HepG2 (cell line): ENCODE measurements at regions not wholly inside any gene's neighbourhood (a gene's known extent, or its start where the extent isn't known, plus 50 kb on each side); places are given as distances from the start of the nearest gene placed in this dataset.

Experiments used
- CHD4 ChIP-seq: fragments of 200-600 bp; sonication (generic); IDR thresholded peaks from 2 replicates; pipeline ENCODE4 v1.7.0; 2017; ENCODE audit warnings: mild to moderate bottlenecking, low read length, borderline replicate concordance
- CREB3 ChIP-seq: sonication (generic); formaldehyde crosslinking; IDR thresholded peaks from 2 replicates; pipeline ENCODE4 v1.5.0; 2020; ENCODE audit warnings: missing genetic modification reagents
- CREM ChIP-seq, 2 experiments: sonication (generic) in 1 of 2; formaldehyde crosslinking in 1 of 2; IDR thresholded peaks; 2 replicates each; pipeline versions ENCODE4 v1.4.0 to v1.6.1; 2016 to 2020; ENCODE audit warnings: antibody characterized with exemption in 1 of 2, mild to moderate bottlenecking in 1 of 2, missing genetic modification reagents in 1 of 2
- CTCF ChIP-seq: sonication (generic); formaldehyde crosslinking; IDR thresholded peaks from 2 replicates; pipeline ENCODE4 v1.5.0; 2020; ENCODE audit warnings: mild to moderate bottlenecking, missing genetic modification reagents, moderate library complexity
- HES4 ChIP-seq: sonication (generic); formaldehyde crosslinking; IDR thresholded peaks from 2 replicates; pipeline ENCODE4 v1.9.0; 2021; ENCODE audit warnings: mild to moderate bottlenecking, missing genetic modification reagents, borderline replicate concordance
- RFX5 ChIP-seq: IDR thresholded peaks from 2 replicates; pipeline ENCODE4 v1.6.1; 2011; ENCODE audit warnings: low read depth, low read length, improper control_type of control experiment
- ZNF569 ChIP-seq: sonication (generic); formaldehyde crosslinking; IDR thresholded peaks from 2 replicates; pipeline ENCODE4 v1.5.0; 2020; ENCODE audit warnings: mild to moderate bottlenecking, missing genetic modification reagents, moderate library complexity, borderline replicate concordance
- ZNF609 ChIP-seq: sonication (generic); formaldehyde crosslinking; IDR thresholded peaks from 2 replicates; pipeline ENCODE4 v1.4.0; 2020; ENCODE audit warnings: mild to moderate bottlenecking, missing genetic modification reagents, borderline replicate concordance

GRCh38 chr5:175383350-175383749 lies 60.6 kb downstream of the DRD1 start:
- no peak for TF ChIP-seq RFX5
- no peak for TF ChIP-seq CREB3
- no peak for TF ChIP-seq HES4
- TF ChIP-seq CTCF: no peak
- no peak for TF ChIP-seq ZNF569 (CRISPR knock-in tag)
- TF ChIP-seq ZNF609 (CRISPR knock-in tag): no peak
- TF ChIP-seq CREM (IDR thresholded peaks at IDR 0.05): no peak
- no peak for TF ChIP-seq CREM (CRISPR knock-in tag; IDR thresholded peaks at IDR 0.05)
- TF ChIP-seq CHD4: no peak
